Caco-2 (cell line): ENCODE measurements at regions not wholly inside any gene's neighbourhood (a gene's known extent, or its start where the extent isn't known, plus 50 kb on each side); places are given as distances from the start of the nearest gene placed in this dataset.

Experiments used
- BruUV-seq: library from RNA; stranded (reverse); fragments of 400-500 nt; replicated peaks from 2 replicates; lab custom pipeline; 2021; lab: Mats Ljungman, UMichigan
- CTCF ChIA-PET: fragments of 300-600 bp; sonication (Branson Sonifier 250); formaldehyde crosslinking; loops from one replicate; lab custom pipeline; 2022; ENCODE audit warnings: antibody characterized with exemption; lab: Charles Lee
- POLR2A ChIA-PET: fragments of 300-600 bp; sonication (Branson Sonifier 250); formaldehyde crosslinking; loops from one replicate; lab custom pipeline; 2022; ENCODE audit warnings: antibody characterized with exemption; lab: Charles Lee
- DNase-seq, 2 experiments: peaks; one replicate each; pipeline versions ENCODE4 v3.0.0 to v3.0.0-alpha.2; 2020 to 2022
- H3K27me3 ChIP-seq: replicated peaks from 2 replicates; pipeline ENCODE4 v1.6.0; 2011; ENCODE audit warnings: low read length; ENCODE audit not compliant: control insufficient read depth, insufficient read depth
- H3K36me3 ChIP-seq: 2 replicates; pipeline ENCODE4 v1.5.1; 2011; ENCODE audit warnings: low read length; ENCODE audit not compliant: control insufficient read depth, insufficient read depth
- H3K4me1 ChIP-seq: fragments of 250-450 bp; sonication (Bioruptor Pico); 2 replicates; pipeline ENCODE4 v1.5.1; 2020; ENCODE audit warnings: mild to moderate bottlenecking
- H3K4me3 ChIP-seq: 2 replicates; pipeline ENCODE4 v1.5.1; 2011; ENCODE audit warnings: low read depth, mild to moderate bottlenecking, control low read depth, low read length
- H3K9me3 ChIP-seq: fragments of 250-450 bp; sonication (Bioruptor Pico); 2 replicates; pipeline ENCODE4 v1.5.1; 2020; ENCODE audit warnings: mild to moderate bottlenecking, moderate library complexity
- H3K27ac Mint-ChIP-seq: one replicate; pipeline ENCODE4 v1.8.0; 2022; ENCODE audit warnings: mixed read lengths; ENCODE audit not compliant: unreplicated experiment
- H3K27me3 Mint-ChIP-seq: one replicate; pipeline ENCODE4 v1.8.0; 2022; ENCODE audit warnings: mixed read lengths; ENCODE audit not compliant: insufficient read depth, unreplicated experiment
- H3K36me3 Mint-ChIP-seq: one replicate; pipeline ENCODE4 v1.8.0; 2022; ENCODE audit warnings: mild to moderate bottlenecking, mixed read lengths; ENCODE audit not compliant: insufficient read depth, unreplicated experiment
- H3K4me1 Mint-ChIP-seq: one replicate; pipeline ENCODE4 v1.8.0; 2022; ENCODE audit warnings: low read depth, mixed read lengths; ENCODE audit not compliant: unreplicated experiment
- H3K4me3 Mint-ChIP-seq: one replicate; pipeline ENCODE4 v1.8.0; 2022; ENCODE audit warnings: mild to moderate bottlenecking, moderate library complexity, mixed read lengths; ENCODE audit not compliant: unreplicated experiment
- H3K9me3 Mint-ChIP-seq: one replicate; pipeline ENCODE4 v1.8.0; 2022; ENCODE audit warnings: mixed read lengths; ENCODE audit not compliant: unreplicated experiment
- CTCF ChIP-seq, 2 experiments: fragments of 200-600 bp in 1 of 2; IDR thresholded peaks; 1 replicate in 1 of 2; 2 replicates in 1 of 2; pipeline versions ENCODE4 v1.5.1 to v1.8.0; 2011 to 2022; ENCODE audit warnings: antibody characterized with exemption in 1 of 2, control low read depth in 1 of 2, inconsistent platforms in 1 of 2, low read depth in 1 of 2, low read length in 1 of 2, mild to moderate bottlenecking in 1 of 2, moderate library complexity in 1 of 2; ENCODE audit not compliant: insufficient read depth in 1 of 2, severe bottlenecking in 1 of 2, unreplicated experiment in 1 of 2
- intact Hi-C: fragments of 100-400 bp; cut with micrococcal nuclease; formaldehyde crosslinking; loops from one replicate; pipeline ENCODE4 v1.10.0; 2022; ENCODE audit not compliant: unreplicated experiment

- no peak overlapping the region for H3K27ac Mint-ChIP-seq
- no peaks in the 10 kb centered on the region for H3K4me1 ChIP-seq
- ChIA-PET CTCF (no interaction called here), POLR2A (no interaction called here)
- no peak for TF ChIP-seq CTCF (IDR thresholded peaks at IDR 0.05; ENCODE audit: insufficient read depth in 1 of 2, low read depth in 1 of 2, low read length in 1 of 2, severe bottlenecking in 1 of 2, unreplicated experiment in 1 of 2)
- H3K4me1 Mint-ChIP-seq = peaks cover 7% of the 10 kb centered on the region
- H3K36me3 ChIP-seq = no peaks in the 10 kb centered on the region
- DNase-seq = no peak
- H3K36me3 Mint-ChIP-seq = no peaks in the 10 kb centered on the region
- peaks cover 2% of the 10 kb centered on the region; the same call in 1 of the 2 replicates for H3K27me3 ChIP-seq
- peaks cover 33% of the 10 kb centered on the region for H3K27me3 Mint-ChIP-seq
- H3K9me3 Mint-ChIP-seq = no peaks in the 10 kb centered on the region
- intact Hi-C loops = no loop called here
- peak overlapping the region; percentile 54 for H3K4me3 Mint-ChIP-seq
- no TSS peak for BruUV-seq
- no peaks in the 10 kb centered on the region for H3K9me3 ChIP-seq
- H3K4me3 ChIP-seq = peak overlapping the region; percentile 35
These were observed 62.0 kb upstream of the HDDC2 start for GRCh38 chr6:125363824-125364165.

- H3K36me3 ChIP-seq = no peaks in the 10 kb centered on the region
- H3K9me3 Mint-ChIP-seq = no peaks in the 10 kb centered on the region
- intact Hi-C loops = no loop called here
- H3K4me1 ChIP-seq = no peaks in the 10 kb centered on the region
- H3K36me3 Mint-ChIP-seq = no peaks in the 10 kb centered on the region
- peaks cover 34% of the 10 kb centered on the region for H3K27me3 Mint-ChIP-seq
- BruUV-seq = no TSS peak
- H3K27me3 ChIP-seq = peaks cover 2% of the 10 kb centered on the region; the same call in 1 of the 2 replicates
- POLR2A ChIA-PET = no interaction called here
- H3K9me3 ChIP-seq = no peaks in the 10 kb centered on the region
- TF ChIP-seq CTCF (IDR thresholded peaks at IDR 0.05; ENCODE audit: insufficient read depth in 1 of 2, low read depth in 1 of 2, low read length in 1 of 2, severe bottlenecking in 1 of 2, unreplicated experiment in 1 of 2) = no peak
- no peak for DNase-seq
- peaks cover 7% of the 10 kb centered on the region for H3K4me1 Mint-ChIP-seq
- CTCF ChIA-PET = no interaction called here
- H3K4me3 ChIP-seq = no peak overlapping the region
- H3K4me3 Mint-ChIP-seq = no peak overlapping the region
- H3K27ac Mint-ChIP-seq = no peak overlapping the region
These were observed 63.5 kb upstream of the HDDC2 start for GRCh38 chr6:125365230-125365629.

- H3K36me3 Mint-ChIP-seq = no peaks in the 10 kb centered on the region
- Histone ChIP-seq H3K9me3 (no peaks in the 10 kb centered on the region), H3K4me3 (no peak overlapping the region), H3K27me3 (peaks cover 2% of the 10 kb centered on the region; the same call in 1 of the 2 replicates), H3K4me1 (no peaks in the 10 kb centered on the region), H3K36me3 (no peaks in the 10 kb centered on the region)
- no peak overlapping the region for H3K4me3 Mint-ChIP-seq
- no peak overlapping the region for H3K27ac Mint-ChIP-seq
- ChIA-PET POLR2A (no interaction called here), CTCF (no interaction called here)
- TF ChIP-seq CTCF (IDR thresholded peaks at IDR 0.05; ENCODE audit: insufficient read depth in 1 of 2, low read depth in 1 of 2, low read length in 1 of 2, severe bottlenecking in 1 of 2, unreplicated experiment in 1 of 2) = no peak
- no peaks in the 10 kb centered on the region for H3K9me3 Mint-ChIP-seq
- intact Hi-C loops = no loop called here
- DNase-seq = no peak
- H3K27me3 Mint-ChIP-seq = peaks cover 27% of the 10 kb centered on the region
- H3K4me1 Mint-ChIP-seq = peaks cover 7% of the 10 kb centered on the region
- no TSS peak for BruUV-seq
These were observed 65.4 kb upstream of the HDDC2 start for GRCh38 chr6:125367036-125367782.
